Common myeloid progenitor, CD34-positive (primary cell): ENCODE measurements at regions not wholly inside any gene's neighbourhood (a gene's known extent, or its start where the extent isn't known, plus 50 kb on each side); places are given as distances from the start of the nearest gene placed in this dataset.

ENCODE experiments used
- CTCF ChIA-PET: fragments of 350-600 bp; sonication (Branson Sonifier 250); formaldehyde crosslinking; loops from one replicate; lab custom pipeline; 2021; ENCODE audit warnings: antibody characterized with exemption; lab: Charles Lee
- POLR2A ChIA-PET: fragments of 350-600 bp; sonication (Branson Sonifier 250); formaldehyde crosslinking; loops from one replicate; lab custom pipeline; 2021; ENCODE audit warnings: antibody characterized with exemption; lab: Charles Lee
- DNase-seq, 3 donors: peaks; one replicate each; pipeline versions ENCODE4 v3.0.0 to v3.0.0-alpha.2; 2013
- H3K27ac ChIP-seq, 2 experiments: 1 replicate in 1 of 2; 2 replicates in 1 of 2; pipeline ENCODE4 v1.7.0; 2013; ENCODE audit warnings: inconsistent platforms in 2 of 2, low read length in 2 of 2, mild to moderate bottlenecking in 2 of 2, low read depth in 1 of 2, moderate library complexity in 1 of 2; ENCODE audit not compliant: severe bottlenecking in 2 of 2, insufficient read depth in 1 of 2, poor library complexity in 1 of 2
- H3K27me3 ChIP-seq, 5 experiments: replicated peaks in 2 of 5; 1 replicate in 3 of 5; 2 replicates in 2 of 5; pipeline versions ENCODE4 v1.6.1 to v1.7.0; 2013; ENCODE audit warnings: low read length in 4 of 5, mild to moderate bottlenecking in 2 of 5, moderate library complexity in 2 of 5, inconsistent platforms in 1 of 5; ENCODE audit not compliant: insufficient read depth in 5 of 5, control insufficient read depth in 4 of 5
- H3K36me3 ChIP-seq, 4 experiments: 1 replicate in 2 of 4; 2 replicates in 2 of 4; pipeline versions ENCODE4 v1.6.1 to v1.7.0; 2013; ENCODE audit warnings: low read length in 3 of 4, control low read depth in 1 of 4, mild to moderate bottlenecking in 1 of 4; ENCODE audit not compliant: control insufficient read depth in 4 of 4, insufficient read depth in 4 of 4
- H3K4me1 ChIP-seq, 4 experiments: 1 replicate in 3 of 4; 2 replicates in 1 of 4; pipeline versions ENCODE4 v1.6.1 to v1.7.1; 2013; ENCODE audit warnings: low read length in 3 of 4, mild to moderate bottlenecking in 3 of 4, control low read depth in 1 of 4, inconsistent platforms in 1 of 4, moderate library complexity in 1 of 4; ENCODE audit not compliant: control insufficient read depth in 4 of 4, insufficient read depth in 4 of 4; ENCODE audit errors: control extremely low read depth in 1 of 4
- H3K4me3 ChIP-seq, 7 experiments: 1 replicate in 4 of 7; 2 replicates in 3 of 7; pipeline versions ENCODE4 v1.5.1 to v1.7.0; 2013; ENCODE audit warnings: mild to moderate bottlenecking in 7 of 7, low read length in 6 of 7, moderate library complexity in 6 of 7, inconsistent platforms in 2 of 7, low read depth in 2 of 7, control low read depth in 1 of 7; ENCODE audit not compliant: insufficient read depth in 4 of 7, control insufficient read depth in 1 of 7; ENCODE audit errors: extremely low read depth in 1 of 7
- H3K9me3 ChIP-seq, 5 experiments: 1 replicate in 4 of 5; 2 replicates in 1 of 5; pipeline versions ENCODE4 v1.6.1 to v1.7.1; 2013; ENCODE audit warnings: low read length in 4 of 5, mild to moderate bottlenecking in 2 of 5, inconsistent platforms in 1 of 5, low read depth in 1 of 5, moderate library complexity in 1 of 5; ENCODE audit not compliant: control insufficient read depth in 4 of 5, insufficient read depth in 2 of 5; ENCODE audit errors: control extremely low read depth in 1 of 5
- WGBS: methylation state at CpG from one replicate; pipeline ENCODE4 v1.1.5; 2013; ENCODE audit not compliant: insufficient coverage; 5-methylcytosine and 5-hydroxymethylcytosine counted together

GRCh38 chr3:83632526-83632925 lies 1326.3 kb upstream of the CADM2 start:
- Histone ChIP-seq H3K4me1 (no peaks in the 10 kb centered on the region), H3K9me3 (no peaks in the 10 kb centered on the region), H3K36me3 (no peaks in the 10 kb centered on the region), H3K4me3 (no peak overlapping the region), H3K27ac (no peak overlapping the region), H3K27me3 (no peaks in the 10 kb centered on the region)
- POLR2A ChIA-PET = no interaction called here
- CTCF ChIA-PET = no interaction called here
- no peak for DNase-seq

DNA sequence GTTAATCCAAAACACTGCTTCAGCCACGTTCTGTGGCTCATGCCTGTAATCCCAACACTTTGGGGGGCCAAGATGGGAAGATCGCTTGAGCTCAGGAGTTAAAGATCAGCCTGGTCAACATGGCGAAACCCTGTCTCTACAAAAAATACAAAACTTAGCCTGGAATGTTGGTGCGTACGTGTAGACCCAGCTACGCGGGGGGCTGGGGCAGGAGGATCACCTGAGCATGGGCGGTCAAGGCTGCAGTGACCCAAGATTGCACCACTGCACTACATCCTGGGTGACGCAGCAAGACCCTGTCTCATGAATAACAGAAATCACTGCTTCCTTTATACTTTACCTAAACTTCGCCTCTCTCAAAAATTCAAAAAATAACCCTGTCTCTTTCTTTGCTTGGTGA lies 1325.0 kb upstream of the CADM2 start:
- H3K36me3 ChIP-seq = no peaks in the 10 kb centered on the region
- 89% methylated on average over 8 of the region's 10 CpGs for WGBS

DNA sequence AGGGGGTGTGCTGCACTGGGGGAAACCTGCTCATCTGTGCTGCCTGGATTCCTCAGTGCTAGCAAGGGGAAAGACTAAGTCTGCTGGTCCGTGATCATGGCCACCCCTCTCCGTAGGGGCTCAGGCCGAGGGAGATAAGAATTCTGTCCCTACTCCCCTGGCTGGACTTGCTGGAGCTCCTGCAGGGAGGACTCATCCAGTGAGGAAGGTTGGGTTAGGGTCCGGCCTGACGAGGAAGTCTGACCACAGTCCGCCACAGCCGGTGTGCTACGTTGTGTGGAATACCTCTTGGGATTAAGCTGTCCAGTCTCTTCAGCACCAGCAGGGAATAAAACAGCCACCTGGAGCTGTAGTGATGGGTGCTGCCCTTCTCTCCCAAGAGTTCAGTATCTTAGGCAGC lies 1309.1 kb upstream of the CADM2 start:
- H3K27me3 ChIP-seq = no peaks in the 10 kb centered on the region
- no peak overlapping the region for H3K4me3 ChIP-seq
- WGBS = 99% methylated on average over 6 of the region's 8 CpGs
- ChIA-PET CTCF (no interaction called here), POLR2A (no interaction called here)
- no peaks in the 10 kb centered on the region for H3K9me3 ChIP-seq
- H3K36me3 ChIP-seq = no peaks in the 10 kb centered on the region
- no peak for DNase-seq
- H3K4me1 ChIP-seq = no peaks in the 10 kb centered on the region
- no peak overlapping the region for H3K27ac ChIP-seq

More for the DNA sequence above, 1325.0 kb upstream of the CADM2 start:
- no peak overlapping the region for H3K27ac ChIP-seq
- H3K4me3 ChIP-seq = no peak overlapping the region
- no peak for DNase-seq
- POLR2A ChIA-PET = no interaction called here
- no peaks in the 10 kb centered on the region for H3K27me3 ChIP-seq
- no peaks in the 10 kb centered on the region for H3K4me1 ChIP-seq
- H3K9me3 ChIP-seq = no peaks in the 10 kb centered on the region
- CTCF ChIA-PET = no interaction called here

DNA sequence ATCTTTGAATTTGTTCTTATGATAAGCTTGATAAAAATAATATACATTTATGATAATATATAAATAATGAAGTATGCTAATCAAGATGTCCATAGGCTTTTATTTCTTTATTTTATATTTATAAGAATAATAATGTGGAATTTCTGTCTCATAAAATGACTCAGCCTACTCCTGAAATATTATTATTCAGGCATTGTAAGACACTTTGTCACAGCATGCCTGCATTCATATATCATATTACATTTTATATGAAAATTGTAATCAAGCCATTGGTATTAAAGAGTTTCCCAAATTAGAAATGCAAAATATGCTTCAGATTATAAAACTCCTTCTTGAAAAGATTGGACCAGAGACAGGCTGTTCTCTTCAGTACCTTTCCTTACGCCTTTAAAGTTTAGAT lies 1303.7 kb upstream of the CADM2 start:
- H3K27ac ChIP-seq = no peak overlapping the region
- no peaks in the 10 kb centered on the region for H3K27me3 ChIP-seq
- POLR2A ChIA-PET = no interaction called here
- H3K4me1 ChIP-seq = no peaks in the 10 kb centered on the region
- H3K4me3 ChIP-seq = no peak overlapping the region
- WGBS = no CpG with 5 or more reads among the region's 1 CpG
- H3K9me3 ChIP-seq = no peaks in the 10 kb centered on the region
- no peak for DNase-seq
- CTCF ChIA-PET = no interaction called here
- no peaks in the 10 kb centered on the region for H3K36me3 ChIP-seq

GRCh38 chr3:83662381-83662960 lies 1296.3 kb upstream of the CADM2 start:
- H3K36me3 ChIP-seq = no peaks in the 10 kb centered on the region
- ChIA-PET POLR2A (no interaction called here), CTCF (no interaction called here)
- H3K4me3 ChIP-seq = no peak overlapping the region
- 92% methylated on average over 2 of the region's 4 CpGs for WGBS
- no peaks in the 10 kb centered on the region for H3K27me3 ChIP-seq
- H3K4me1 ChIP-seq = no peaks in the 10 kb centered on the region
- H3K9me3 ChIP-seq = no peaks in the 10 kb centered on the region
- no peak for DNase-seq
- no peak overlapping the region for H3K27ac ChIP-seq

GRCh38 chr3:83670416-83670815 lies 1288.4 kb upstream of the CADM2 start:
- H3K27me3 ChIP-seq = no peaks in the 10 kb centered on the region
- ChIA-PET CTCF (no interaction called here), POLR2A (no interaction called here)
- WGBS = 100% methylated on average over 1 of the region's 1 CpG
- H3K27ac ChIP-seq = no peak overlapping the region
- no peak for DNase-seq
- H3K4me1 ChIP-seq = no peaks in the 10 kb centered on the region
- H3K4me3 ChIP-seq = no peak overlapping the region
- no peaks in the 10 kb centered on the region for H3K9me3 ChIP-seq
- no peaks in the 10 kb centered on the region for H3K36me3 ChIP-seq

GRCh38 chr3:83683937-83684598 lies 1274.7 kb upstream of the CADM2 start:
- POLR2A ChIA-PET = no interaction called here

More at GRCh38 chr3:83683937-83684598, 1274.7 kb upstream of the CADM2 start:
- 50% methylated on average over 1 of the region's 4 CpGs for WGBS
- CTCF ChIA-PET = no interaction called here
- Histone ChIP-seq H3K4me3 (no peak overlapping the region), H3K4me1 (no peaks in the 10 kb centered on the region), H3K27me3 (no peaks in the 10 kb centered on the region), H3K27ac (no peak overlapping the region), H3K36me3 (no peaks in the 10 kb centered on the region), H3K9me3 (no peaks in the 10 kb centered on the region)
- no peak for DNase-seq
